Mesenchymal stem cell (in vitro differentiated cells and primary cell): ENCODE measurements at regions not wholly inside any gene's neighbourhood (a gene's known extent, or its start where the extent isn't known, plus 50 kb on each side); places are given as distances from the start of the nearest gene placed in this dataset.
A peak's percentile ranks its signal among the peaks of the same experiment; 100 is the strongest.

Experiments
- DNase-seq: peaks from one replicate; pipeline ENCODE4 v3.0.0-alpha.2; 2013
- H2AFZ ChIP-seq: one replicate; pipeline ENCODE4 v1.6.1; 2013; ENCODE audit warnings: low read depth, mild to moderate bottlenecking, control low read depth, inconsistent platforms, low read length, moderate library complexity
- H2AK5ac ChIP-seq: 2 replicates; pipeline ENCODE4 v1.6.1; 2013; ENCODE audit warnings: low read length, moderate library complexity, mild to moderate bottlenecking, inconsistent platforms; ENCODE audit not compliant: severe bottlenecking
- H2BK120ac ChIP-seq: one replicate; pipeline ENCODE4 v1.6.1; 2013; ENCODE audit warnings: low read depth, mild to moderate bottlenecking, inconsistent platforms, low read length, moderate library complexity
- H2BK12ac ChIP-seq, 2 experiments: one replicate each; pipeline ENCODE4 v1.6.1; 2013; ENCODE audit warnings: inconsistent platforms in 2 of 2, low read length in 2 of 2, mild to moderate bottlenecking in 2 of 2, moderate library complexity in 2 of 2, control low read depth in 1 of 2
- H2BK15ac ChIP-seq: one replicate; pipeline ENCODE4 v1.6.1; 2013; ENCODE audit warnings: mild to moderate bottlenecking, low read depth, inconsistent platforms; ENCODE audit not compliant: poor library complexity, severe bottlenecking
- H2BK5ac ChIP-seq: 2 replicates; pipeline ENCODE4 v1.6.1; 2013; ENCODE audit warnings: low read depth, mild to moderate bottlenecking, low read length, control low read depth, inconsistent platforms; ENCODE audit not compliant: poor library complexity, severe bottlenecking
- H3K14ac ChIP-seq, 2 experiments: one replicate each; pipeline ENCODE4 v1.6.1; 2013; ENCODE audit warnings: inconsistent platforms in 2 of 2, low read length in 2 of 2, control low read depth in 1 of 2, mild to moderate bottlenecking in 1 of 2, moderate library complexity in 1 of 2
- H3K18ac ChIP-seq, 2 experiments: one replicate each; pipeline ENCODE4 v1.6.1; 2013; ENCODE audit warnings: inconsistent platforms in 2 of 2, low read length in 2 of 2, control low read depth in 1 of 2, low read depth in 1 of 2, mild to moderate bottlenecking in 1 of 2
- H3K23ac ChIP-seq, 2 experiments: one replicate each; pipeline ENCODE4 v1.6.1; 2013; ENCODE audit warnings: inconsistent platforms in 2 of 2, low read length in 2 of 2, mild to moderate bottlenecking in 2 of 2, moderate library complexity in 2 of 2, control low read depth in 1 of 2
- H3K27ac ChIP-seq: 2 replicates; pipeline ENCODE4 v1.5.1; 2013; ENCODE audit warnings: mild to moderate bottlenecking, moderate library complexity, low read length, control low read depth, inconsistent platforms; ENCODE audit not compliant: poor library complexity, severe bottlenecking
- H3K27me3 ChIP-seq, 2 experiments: 2 replicates each; pipeline versions ENCODE4 v1.6.1 to v1.7.0; 2013; ENCODE audit warnings: low read length in 2 of 2, mild to moderate bottlenecking in 2 of 2, moderate library complexity in 2 of 2, control low read depth in 1 of 2, inconsistent platforms in 1 of 2; ENCODE audit not compliant: control insufficient read depth in 1 of 2, insufficient read depth in 1 of 2
- H3K36me3 ChIP-seq, 2 experiments: 2 replicates each; pipeline versions ENCODE4 v1.6.1 to v1.7.0; 2013; ENCODE audit warnings: low read length in 2 of 2, control low read depth in 1 of 2, inconsistent platforms in 1 of 2, low read depth in 1 of 2, mild to moderate bottlenecking in 1 of 2; ENCODE audit not compliant: insufficient read depth in 2 of 2, control insufficient read depth in 1 of 2
- H3K4ac ChIP-seq, 2 experiments: one replicate each; pipeline ENCODE4 v1.6.1; 2013; ENCODE audit warnings: inconsistent platforms in 2 of 2, low read length in 2 of 2, mild to moderate bottlenecking in 2 of 2, moderate library complexity in 2 of 2, control low read depth in 1 of 2, low read depth in 1 of 2
- H3K4me1 ChIP-seq: 2 replicates; pipeline ENCODE4 v1.6.1; 2013; ENCODE audit warnings: low read depth, low read length, control low read depth; ENCODE audit not compliant: control insufficient read depth, insufficient read depth
- H3K4me2 ChIP-seq: 2 replicates; pipeline ENCODE4 v1.6.1; 2013; ENCODE audit warnings: low read length, mild to moderate bottlenecking, inconsistent platforms; ENCODE audit not compliant: poor library complexity, severe bottlenecking
- H3K4me3 ChIP-seq, 2 experiments: 2 replicates each; pipeline versions ENCODE4 v1.5.1 to v1.7.0; 2013; ENCODE audit warnings: low read length in 2 of 2, mild to moderate bottlenecking in 2 of 2, control low read depth in 1 of 2, low read depth in 1 of 2; ENCODE audit not compliant: insufficient read depth in 1 of 2
- H3K79me1 ChIP-seq: replicated peaks from 2 replicates; pipeline ENCODE4 v1.6.1; 2013; ENCODE audit warnings: mild to moderate bottlenecking, control low read depth, low read length, inconsistent platforms; ENCODE audit not compliant: poor library complexity, severe bottlenecking
- H3K9ac ChIP-seq: 2 replicates; pipeline ENCODE4 v1.7.0; 2013; ENCODE audit warnings: mild to moderate bottlenecking, low read length, moderate library complexity
- H3K9me3 ChIP-seq: 2 replicates; pipeline ENCODE4 v1.7.0; 2013; ENCODE audit warnings: mild to moderate bottlenecking, low read length; ENCODE audit not compliant: control insufficient read depth
- H4K8ac ChIP-seq: one replicate; pipeline ENCODE4 v1.6.1; 2013; ENCODE audit warnings: inconsistent platforms, mild to moderate bottlenecking, low read length, moderate library complexity
- H4K91ac ChIP-seq: one replicate; pipeline ENCODE4 v1.6.1; 2013; ENCODE audit warnings: mild to moderate bottlenecking, low read length, inconsistent platforms
- WGBS: methylation state at CpG from one replicate; pipeline ENCODE4 v1.1.7; 2013; ENCODE audit warnings: mixed read lengths; 5-methylcytosine and 5-hydroxymethylcytosine counted together

DNA sequence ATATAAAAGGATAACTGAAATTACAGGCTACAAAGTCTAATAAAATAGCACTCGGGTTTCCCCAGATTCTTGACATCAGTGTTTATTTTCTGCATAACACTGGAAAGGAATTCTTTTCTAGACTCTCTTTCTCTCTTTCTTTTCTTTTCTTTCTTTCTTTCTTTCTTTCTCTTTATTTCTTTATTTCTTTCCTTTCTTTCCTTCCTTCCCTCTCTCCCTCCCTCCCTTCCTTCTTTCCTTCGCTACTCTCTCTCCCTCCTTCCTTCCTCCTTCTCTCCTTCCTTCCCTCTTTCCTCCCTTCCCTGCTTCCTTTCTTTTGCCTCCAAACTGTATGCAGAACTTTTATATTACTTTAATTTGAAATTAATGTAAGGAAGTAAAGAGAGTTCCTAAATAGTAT lies 64.5 kb upstream of the GPR45 start:
- H2BK15ac ChIP-seq: no peak overlapping the region
- H2BK5ac ChIP-seq: no peak overlapping the region
- peaks cover 4% of the 10 kb centered on the region for H3K4me1 ChIP-seq
- H4K8ac ChIP-seq: no peak overlapping the region
- no peak overlapping the region for H3K18ac ChIP-seq
- no peak overlapping the region for H3K23ac ChIP-seq
- no peak overlapping the region for H2BK12ac ChIP-seq
- no peak overlapping the region for H2BK120ac ChIP-seq
- peaks cover 37 to 74% of the 10 kb centered on the region in 2 experiments for H3K27me3 ChIP-seq
- no peaks in the 10 kb centered on the region for H3K79me1 ChIP-seq
- H3K9me3 ChIP-seq: no peaks in the 10 kb centered on the region
- H3K27ac ChIP-seq: no peak overlapping the region
- H4K91ac ChIP-seq: no peak overlapping the region
- H3K4me3 ChIP-seq: no peak overlapping the region
- no peak overlapping the region for H3K14ac ChIP-seq
- H3K4me2 ChIP-seq: no peak overlapping the region
- no peaks in the 10 kb centered on the region for H3K36me3 ChIP-seq
- no peak overlapping the region for H3K9ac ChIP-seq
- H2AFZ ChIP-seq: no peak overlapping the region
- no peak overlapping the region for H3K4ac ChIP-seq
- no peak for DNase-seq
- WGBS: 64% methylated on average over 2 of the region's 2 CpGs
- H2AK5ac ChIP-seq: no peak overlapping the region

DNA sequence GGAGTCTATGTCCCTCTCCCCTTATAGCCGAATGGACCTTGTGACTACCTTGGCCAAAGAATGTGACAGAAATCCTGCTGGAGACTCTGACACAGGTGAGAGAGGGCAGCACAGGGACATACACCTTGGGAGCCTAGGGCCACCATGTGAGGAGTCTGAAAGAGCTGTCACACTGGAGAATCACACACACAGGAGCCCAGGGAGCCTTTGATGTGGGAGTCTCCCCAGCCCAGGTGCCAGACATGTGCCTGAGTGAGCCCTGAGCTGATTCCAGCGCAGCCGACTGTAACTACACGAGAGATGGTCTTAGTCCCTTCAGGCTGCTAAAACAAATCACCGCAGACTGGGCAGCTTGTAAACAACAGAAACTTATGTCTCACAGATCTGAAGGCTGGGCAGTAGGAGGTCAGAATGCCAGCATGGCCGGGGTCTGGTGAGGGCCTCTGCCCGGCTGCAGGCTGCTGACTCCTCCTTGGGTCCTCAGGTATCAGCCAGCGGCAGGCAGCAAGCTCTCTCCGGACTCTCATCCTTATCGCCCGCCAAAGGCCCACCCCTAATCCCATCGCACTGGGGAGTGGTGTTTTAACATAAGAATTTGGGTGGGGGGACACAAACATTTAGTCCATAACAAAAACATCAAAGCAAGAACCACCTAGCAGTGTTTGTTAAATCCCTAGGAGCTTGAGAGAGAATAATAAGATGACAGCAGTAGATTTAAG lies 63.8 kb upstream of the GPR45 start:
- Histone ChIP-seq H3K9ac (no peak overlapping the region), H3K4me3 (no peak overlapping the region), H3K79me1 (no peaks in the 10 kb centered on the region), H3K23ac (no peak overlapping the region), H2BK5ac (no peak overlapping the region), H3K18ac (no peak overlapping the region), H2BK12ac (no peak overlapping the region), H3K4me1 (peaks cover 4% of the 10 kb centered on the region), H2BK15ac (no peak overlapping the region), H4K8ac (no peak overlapping the region), H3K27me3 (peaks cover 37 to 81% of the 10 kb centered on the region in 2 experiments), H3K14ac (no peak overlapping the region), H3K27ac (no peak overlapping the region), H4K91ac (no peak overlapping the region), H2AFZ (no peak overlapping the region), H3K9me3 (no peaks in the 10 kb centered on the region), H2BK120ac (no peak overlapping the region), H3K4ac (no peak overlapping the region), H2AK5ac (no peak overlapping the region), H3K36me3 (no peaks in the 10 kb centered on the region), H3K4me2 (no peak overlapping the region)
- no peak for DNase-seq
- WGBS: 30% methylated on average over 7 of the region's 12 CpGs

DNA sequence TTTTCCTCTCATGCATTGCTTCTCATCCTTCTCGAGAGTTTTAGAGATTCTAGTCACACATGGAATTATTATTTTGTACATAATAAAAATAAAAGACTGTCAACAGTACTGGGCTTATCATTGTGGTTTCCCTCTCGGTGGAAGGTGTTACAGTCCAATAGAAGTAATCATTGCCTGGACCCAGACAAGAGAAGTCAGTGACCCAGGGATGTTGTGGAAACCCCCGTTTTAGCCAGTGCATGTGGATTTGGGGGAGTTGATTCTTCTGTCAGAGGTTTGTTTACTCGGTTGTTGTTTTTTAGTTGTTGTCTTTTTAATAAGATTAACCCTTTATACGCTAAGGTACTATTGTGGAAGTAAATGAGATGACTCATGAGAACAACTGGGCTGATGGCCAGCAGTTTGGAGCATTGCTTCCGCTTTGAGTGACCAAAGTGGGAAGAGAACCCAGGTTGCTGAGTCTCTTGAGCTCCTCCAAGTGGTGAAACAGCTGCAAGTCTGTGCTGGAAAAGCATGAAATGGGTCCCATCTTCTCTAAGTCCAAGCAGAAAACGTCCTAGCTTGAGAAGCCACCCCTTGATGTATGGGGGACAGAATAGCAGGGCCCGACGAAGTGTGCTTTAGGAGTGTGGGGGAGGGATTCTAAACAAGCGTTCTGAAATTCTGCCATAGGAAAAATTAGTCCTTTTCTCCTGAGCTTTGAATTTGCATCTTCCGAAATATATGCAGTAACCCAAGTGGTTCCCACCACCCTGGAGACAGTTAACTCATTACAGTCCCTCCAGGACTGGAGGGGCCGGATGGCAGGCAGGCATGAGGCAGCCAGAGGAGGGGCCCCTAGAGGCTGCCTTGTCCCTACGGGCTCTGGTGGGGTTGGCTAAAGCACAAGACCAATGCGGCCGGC lies 61.8 kb upstream of the GPR45 start:
- Histone ChIP-seq H3K9me3 (no peaks in the 10 kb centered on the region), H3K18ac (no peak overlapping the region), H2BK12ac (no peak overlapping the region), H2BK15ac (no peak overlapping the region), H3K27me3 (peaks cover 24 to 86% of the 10 kb centered on the region in 2 experiments), H3K9ac (no peak overlapping the region), H2BK5ac (no peak overlapping the region), H3K79me1 (no peaks in the 10 kb centered on the region), H2BK120ac (no peak overlapping the region), H3K4me3 (no peak overlapping the region), H4K91ac (no peak overlapping the region), H3K27ac (no peak overlapping the region), H2AFZ (no peak overlapping the region), H3K23ac (no peak overlapping the region), H3K4me2 (no peak overlapping the region), H3K14ac (no peak overlapping the region), H2AK5ac (no peak overlapping the region), H3K4ac (no peak overlapping the region), H3K4me1 (peaks cover 4% of the 10 kb centered on the region), H3K36me3 (no peaks in the 10 kb centered on the region), H4K8ac (no peak overlapping the region)
- WGBS: 69% methylated on average over 14 of the region's 15 CpGs
- peak; percentile 35 for DNase-seq

DNA sequence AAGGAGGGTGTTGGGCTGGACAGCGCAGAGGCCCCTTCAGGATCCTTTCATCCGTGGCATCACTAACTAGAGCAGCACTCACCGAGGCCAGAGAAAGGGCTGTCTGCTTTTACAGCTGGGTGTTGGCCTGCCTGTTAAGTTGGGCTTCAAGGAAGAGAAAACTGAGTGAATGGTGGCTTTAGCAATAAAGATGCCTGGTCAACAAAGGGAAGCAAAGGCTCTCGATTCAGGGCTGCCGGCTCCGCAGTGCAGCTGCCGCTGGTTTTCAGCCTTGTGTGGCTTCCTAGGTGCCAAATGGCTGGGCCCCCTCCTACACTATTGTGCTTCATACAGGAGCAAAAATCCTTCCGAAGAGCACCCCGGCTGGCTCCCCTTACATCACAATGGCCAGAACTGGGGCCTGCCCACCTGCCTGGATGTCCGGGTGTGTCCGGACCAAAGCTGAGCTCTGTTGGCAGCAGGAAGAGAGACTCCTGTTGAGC lies 61.0 kb upstream of the GPR45 start:
- Histone ChIP-seq H2BK120ac (no peak overlapping the region), H2AFZ (no peak overlapping the region), H3K79me1 (no peaks in the 10 kb centered on the region), H3K18ac (no peak overlapping the region), H3K4me2 (no peak overlapping the region), H3K9ac (no peak overlapping the region), H3K36me3 (no peaks in the 10 kb centered on the region), H2BK15ac (no peak overlapping the region), H2BK5ac (no peak overlapping the region), H3K9me3 (no peaks in the 10 kb centered on the region), H3K27ac (no peak overlapping the region), H4K91ac (no peak overlapping the region), H3K4me3 (no peak overlapping the region), H3K14ac (no peak overlapping the region), H3K27me3 (peaks cover 20 to 82% of the 10 kb centered on the region in 2 experiments), H2BK12ac (no peak overlapping the region), H2AK5ac (no peak overlapping the region), H3K23ac (no peak overlapping the region), H3K4me1 (peaks cover 4% of the 10 kb centered on the region), H4K8ac (no peak overlapping the region), H3K4ac (no peak overlapping the region)
- no peak for DNase-seq
- 89% methylated on average over 11 of the region's 11 CpGs for WGBS
